Neural cell (in vitro differentiated cells): ENCODE measurements at regions not wholly inside any gene's neighbourhood (a gene's known extent, or its start where the extent isn't known, plus 50 kb on each side); places are given as distances from the start of the nearest gene placed in this dataset.

ENCODE experiments used
- CTCF ChIP-seq: fragments of 450-650 bp; IDR thresholded peaks from 2 replicates; pipeline ENCODE4 v1.5.1; 2014; ENCODE audit warnings: antibody characterized with exemption, mild to moderate bottlenecking, moderate library complexity; ENCODE audit not compliant: poor library complexity, severe bottlenecking
- EP300 ChIP-seq: fragments of 450-650 bp; conservative IDR thresholded peaks from 2 replicates; pipeline ENCODE4 v1.6.1; 2014; ENCODE audit warnings: antibody characterized with exemption, mild to moderate bottlenecking, moderate library complexity; ENCODE audit not compliant: poor library complexity, severe bottlenecking
- EZH2 ChIP-seq: fragments of 200-600, 300-800 bp; shearing (Covaris generic), sonication (generic); IDR thresholded peaks from 2 replicates; pipeline ENCODE4 v1.6.1; 2014; ENCODE audit warnings: antibody characterized with exemption, low read length, borderline replicate concordance, mild to moderate bottlenecking; ENCODE audit not compliant: insufficient read depth, poor library complexity, severe bottlenecking
- POLR2AphosphoS5 ChIP-seq: IDR thresholded peaks from 2 replicates; pipeline ENCODE4 v1.6.1; 2012
- REST ChIP-seq: IDR thresholded peaks from 2 replicates; pipeline ENCODE4 v1.6.1; 2012; ENCODE audit warnings: borderline replicate concordance

GRCh38 chr13:31069808-31070534 is 91.7 kb downstream of the HSPH1 start:
- TF ChIP-seq EP300 (no peak), CTCF (no peak), POLR2AphosphoS5 (no peak), REST (no peak), EZH2 (no peak)
